CD14-positive monocyte (primary cell): ENCODE measurements at regions not wholly inside any gene's neighbourhood (a gene's known extent, or its start where the extent isn't known, plus 50 kb on each side); places are given as distances from the start of the nearest gene placed in this dataset.

Experiments used
- DNase-seq, 3 donors: peaks; one replicate each; pipeline ENCODE4 v3.0.0-alpha.2; 2011 to 2022
- H2AFZ ChIP-seq: 2 replicates; pipeline ENCODE4 v1.6.0; 2012; ENCODE audit warnings: mild to moderate bottlenecking, low read depth, low read length, inconsistent platforms; ENCODE audit not compliant: insufficient read depth, poor library complexity, severe bottlenecking
- H3K27ac ChIP-seq, 2 donors: 1 replicate in 1 of 2; 2 replicates in 1 of 2; pipeline ENCODE4 v1.5.1; 2012 to 2013; ENCODE audit warnings: low read length in 2 of 2, control low read depth in 1 of 2, inconsistent platforms in 1 of 2, low read depth in 1 of 2, mild to moderate bottlenecking in 1 of 2
- H3K27me3 ChIP-seq, 2 donors: one replicate each; pipeline versions ENCODE4 v1.6.0 to v1.6.1; 2011 to 2013; ENCODE audit warnings: low read length in 2 of 2; ENCODE audit not compliant: control insufficient read depth in 2 of 2, insufficient read depth in 2 of 2
- H3K36me3 ChIP-seq, 2 donors: replicated peaks in 1 of 2; 1 replicate in 1 of 2; 2 replicates in 1 of 2; pipeline versions ENCODE4 v1.5.1 to v1.6.1; 2012 to 2013; ENCODE audit warnings: low read length in 2 of 2, control low read depth in 1 of 2, inconsistent platforms in 1 of 2, mild to moderate bottlenecking in 1 of 2; ENCODE audit not compliant: insufficient read depth in 2 of 2, control insufficient read depth in 1 of 2
- H3K4me1 ChIP-seq, 2 donors: 1 replicate in 1 of 2; 2 replicates in 1 of 2; pipeline versions ENCODE4 v1.5.1 to v1.6.1; 2012 to 2013; ENCODE audit warnings: low read length in 2 of 2, control low read depth in 1 of 2, inconsistent platforms in 1 of 2, mild to moderate bottlenecking in 1 of 2, moderate library complexity in 1 of 2; ENCODE audit not compliant: insufficient read depth in 2 of 2, control insufficient read depth in 1 of 2
- H3K4me2 ChIP-seq: replicated peaks from 2 replicates; pipeline ENCODE3; 2012; ENCODE audit warnings: low read length, moderate library complexity, mild to moderate bottlenecking; ENCODE audit not compliant: poor library complexity, severe bottlenecking; ENCODE audit errors: extremely low read depth
- H3K4me3 ChIP-seq, 3 experiments: fragments of 200-600 bp in 1 of 3; sonication (generic) in 1 of 3; replicated peaks in 1 of 3; 1 replicate in 2 of 3; 2 replicates in 1 of 3; pipeline ENCODE4 v1.5.1; 2011 to 2013; ENCODE audit warnings: low read length in 3 of 3, mild to moderate bottlenecking in 3 of 3, control low read depth in 2 of 3, low read depth in 2 of 3, inconsistent platforms in 1 of 3, moderate library complexity in 1 of 3
- H3K79me2 ChIP-seq: 2 replicates; pipeline ENCODE4 v1.6.0; 2012; ENCODE audit warnings: mild to moderate bottlenecking, control low read depth, inconsistent platforms, low read length, moderate library complexity; ENCODE audit not compliant: insufficient read depth
- H3K9ac ChIP-seq: 2 replicates; pipeline ENCODE4 v1.6.0; 2017; ENCODE audit warnings: low read length, mild to moderate bottlenecking; ENCODE audit not compliant: insufficient read depth, poor library complexity, severe bottlenecking
- H3K9me3 ChIP-seq, 2 donors: replicated peaks in 1 of 2; 1 replicate in 1 of 2; 2 replicates in 1 of 2; pipeline versions ENCODE4 v1.5.1 to v1.6.1; 2012 to 2013; ENCODE audit warnings: low read length in 2 of 2, control low read depth in 1 of 2; ENCODE audit not compliant: control insufficient read depth in 1 of 2, insufficient read depth in 1 of 2
- H4K20me1 ChIP-seq: 2 replicates; pipeline ENCODE4 v1.6.0; 2012; ENCODE audit warnings: mild to moderate bottlenecking, low read length, control low read depth, moderate library complexity; ENCODE audit not compliant: insufficient read depth
- H3K27ac Mint-ChIP-seq, 7 donors: one replicate each; pipeline ENCODE4 v1.8.0; 2020; ENCODE audit warnings: mild to moderate bottlenecking in 7 of 7, mixed read lengths in 7 of 7, moderate library complexity in 6 of 7, inconsistent platforms in 2 of 7
- H3K27me3 Mint-ChIP-seq, 3 donors: one replicate each; pipeline ENCODE4 v1.8.0; 2021 to 2022; ENCODE audit warnings: low read depth in 3 of 3, mild to moderate bottlenecking in 3 of 3, mixed read lengths in 3 of 3, moderate library complexity in 3 of 3, inconsistent platforms in 1 of 3
- H3K36me3 Mint-ChIP-seq, 2 donors: one replicate each; pipeline ENCODE4 v1.8.0; 2020; ENCODE audit warnings: mixed read lengths in 2 of 2, inconsistent platforms in 1 of 2, mild to moderate bottlenecking in 1 of 2
- H3K4me1 Mint-ChIP-seq: one replicate; pipeline ENCODE4 v1.8.0; 2020; ENCODE audit warnings: mild to moderate bottlenecking, mixed read lengths
- H3K4me3 Mint-ChIP-seq, 2 donors: one replicate each; pipeline ENCODE4 v1.8.0; 2020; ENCODE audit warnings: mild to moderate bottlenecking in 2 of 2, mixed read lengths in 2 of 2, moderate library complexity in 1 of 2
- H3K9me3 Mint-ChIP-seq, 7 donors: one replicate each; pipeline ENCODE4 v1.8.0; 2020 to 2022; ENCODE audit warnings: mixed read lengths in 7 of 7, mild to moderate bottlenecking in 6 of 7, moderate library complexity in 6 of 7, inconsistent platforms in 2 of 7
- CTCF ChIP-seq: fragments of 200-600 bp; IDR thresholded peaks from one replicate; pipeline ENCODE4 v1.8.0; 2022; ENCODE audit warnings: antibody characterized with exemption, mild to moderate bottlenecking
- WGBS: methylation state at CpG from one replicate; pipeline ENCODE4 v1.1.5; 2013; ENCODE audit warnings: missing lambda C conversion rate; ENCODE audit not compliant: insufficient coverage; 5-methylcytosine and 5-hydroxymethylcytosine counted together
- intact Hi-C, 2 donors: fragments of 100-400 bp; cut with micrococcal nuclease; formaldehyde crosslinking; loops; one replicate each; pipeline versions ENCODE4 v1.15.0 to v1.15.1; 2023

- DNase-seq, result no peak
- H2AFZ ChIP-seq, result no peak overlapping the region
- H3K9ac ChIP-seq, result no peak overlapping the region
- H3K79me2 ChIP-seq, result no peaks in the 10 kb centered on the region
- 100% methylated on average over 2 of the region's 3 CpGs for WGBS
- H3K9me3 ChIP-seq, result peaks cover 0 to 2% of the 10 kb centered on the region in 2 donors
- no peaks in the 10 kb centered on the region for H4K20me1 ChIP-seq
- Mint-ChIP-seq H3K4me3 (no peak overlapping the region), H3K27ac (no peak overlapping the region), H3K9me3 (peaks cover 0 to 9% (median 5%) of the 10 kb centered on the region in 7 donors), H3K4me1 (peaks cover 21% of the 10 kb centered on the region), H3K27me3 (no peaks in the 10 kb centered on the region), H3K36me3 (peaks cover 3 to 4% of the 10 kb centered on the region in 2 donors)
- H3K36me3 ChIP-seq, result no peaks in the 10 kb centered on the region
- H3K27ac ChIP-seq, result no peak overlapping the region
- intact Hi-C loops, result no loop called here
- TF ChIP-seq CTCF, result no peak
- H3K27me3 ChIP-seq, result no peaks in the 10 kb centered on the region
- peaks cover 4 to 5% of the 10 kb centered on the region in 2 donors for H3K4me1 ChIP-seq
- no peak overlapping the region for H3K4me2 ChIP-seq
- no peak overlapping the region for H3K4me3 ChIP-seq
Observed at GRCh38 chr3:177731644-177732268, 534.5 kb upstream of the TBL1XR1 start.

- H3K9ac ChIP-seq, result no peak overlapping the region
- Mint-ChIP-seq H3K36me3 (peaks cover 1 to 3% of the 10 kb centered on the region in 2 donors), H3K4me3 (no peak overlapping the region), H3K27ac (no peak overlapping the region), H3K27me3 (no peaks in the 10 kb centered on the region), H3K4me1 (peaks cover 14% of the 10 kb centered on the region), H3K9me3 (peaks cover 0 to 8% (median 3%) of the 10 kb centered on the region in 7 donors)
- H2AFZ ChIP-seq, result no peak overlapping the region
- no peak overlapping the region for H3K4me2 ChIP-seq
- H3K27ac ChIP-seq, result no peak overlapping the region
- H3K9me3 ChIP-seq, result peaks cover 0 to 2% of the 10 kb centered on the region in 2 donors
- H3K4me1 ChIP-seq, result no peaks in the 10 kb centered on the region
- WGBS, result no CpG with 5 or more reads among the region's 1 CpG
- no peak for TF ChIP-seq CTCF
- H3K27me3 ChIP-seq, result no peaks in the 10 kb centered on the region
- intact Hi-C loops, result no loop called here
- no peaks in the 10 kb centered on the region for H4K20me1 ChIP-seq
- H3K79me2 ChIP-seq, result no peaks in the 10 kb centered on the region
- H3K36me3 ChIP-seq, result no peaks in the 10 kb centered on the region
- H3K4me3 ChIP-seq, result no peak overlapping the region
- no peak for DNase-seq
Observed at GRCh38 chr3:177733233-177733632, 536.0 kb upstream of the TBL1XR1 start.
